Mesenchymal stem cell (in vitro differentiated cells and primary cell): ENCODE measurements at regions not wholly inside any gene's neighbourhood (a gene's known extent, or its start where the extent isn't known, plus 50 kb on each side); places are given as distances from the start of the nearest gene placed in this dataset.

Experiments used
- DNase-seq: peaks from one replicate; pipeline ENCODE4 v3.0.0-alpha.2; 2013
- H2AFZ ChIP-seq: one replicate; pipeline ENCODE4 v1.6.1; 2013; ENCODE audit warnings: low read depth, mild to moderate bottlenecking, control low read depth, inconsistent platforms, low read length, moderate library complexity
- H2AK5ac ChIP-seq: 2 replicates; pipeline ENCODE4 v1.6.1; 2013; ENCODE audit warnings: low read length, moderate library complexity, mild to moderate bottlenecking, inconsistent platforms; ENCODE audit not compliant: severe bottlenecking
- H2BK120ac ChIP-seq: one replicate; pipeline ENCODE4 v1.6.1; 2013; ENCODE audit warnings: low read depth, mild to moderate bottlenecking, inconsistent platforms, low read length, moderate library complexity
- H2BK12ac ChIP-seq, 2 experiments: one replicate each; pipeline ENCODE4 v1.6.1; 2013; ENCODE audit warnings: inconsistent platforms in 2 of 2, low read length in 2 of 2, mild to moderate bottlenecking in 2 of 2, moderate library complexity in 2 of 2, control low read depth in 1 of 2
- H2BK15ac ChIP-seq: one replicate; pipeline ENCODE4 v1.6.1; 2013; ENCODE audit warnings: mild to moderate bottlenecking, low read depth, inconsistent platforms; ENCODE audit not compliant: poor library complexity, severe bottlenecking
- H2BK5ac ChIP-seq: 2 replicates; pipeline ENCODE4 v1.6.1; 2013; ENCODE audit warnings: low read depth, mild to moderate bottlenecking, low read length, control low read depth, inconsistent platforms; ENCODE audit not compliant: poor library complexity, severe bottlenecking
- H3K14ac ChIP-seq, 2 experiments: one replicate each; pipeline ENCODE4 v1.6.1; 2013; ENCODE audit warnings: inconsistent platforms in 2 of 2, low read length in 2 of 2, control low read depth in 1 of 2, mild to moderate bottlenecking in 1 of 2, moderate library complexity in 1 of 2
- H3K18ac ChIP-seq, 2 experiments: one replicate each; pipeline ENCODE4 v1.6.1; 2013; ENCODE audit warnings: inconsistent platforms in 2 of 2, low read length in 2 of 2, control low read depth in 1 of 2, low read depth in 1 of 2, mild to moderate bottlenecking in 1 of 2
- H3K23ac ChIP-seq, 2 experiments: one replicate each; pipeline ENCODE4 v1.6.1; 2013; ENCODE audit warnings: inconsistent platforms in 2 of 2, low read length in 2 of 2, mild to moderate bottlenecking in 2 of 2, moderate library complexity in 2 of 2, control low read depth in 1 of 2
- H3K27ac ChIP-seq: 2 replicates; pipeline ENCODE4 v1.5.1; 2013; ENCODE audit warnings: mild to moderate bottlenecking, moderate library complexity, low read length, control low read depth, inconsistent platforms; ENCODE audit not compliant: poor library complexity, severe bottlenecking
- H3K27me3 ChIP-seq, 2 experiments: 2 replicates each; pipeline versions ENCODE4 v1.6.1 to v1.7.0; 2013; ENCODE audit warnings: low read length in 2 of 2, mild to moderate bottlenecking in 2 of 2, moderate library complexity in 2 of 2, control low read depth in 1 of 2, inconsistent platforms in 1 of 2; ENCODE audit not compliant: control insufficient read depth in 1 of 2, insufficient read depth in 1 of 2
- H3K36me3 ChIP-seq, 2 experiments: 2 replicates each; pipeline versions ENCODE4 v1.6.1 to v1.7.0; 2013; ENCODE audit warnings: low read length in 2 of 2, control low read depth in 1 of 2, inconsistent platforms in 1 of 2, low read depth in 1 of 2, mild to moderate bottlenecking in 1 of 2; ENCODE audit not compliant: insufficient read depth in 2 of 2, control insufficient read depth in 1 of 2
- H3K4ac ChIP-seq, 2 experiments: one replicate each; pipeline ENCODE4 v1.6.1; 2013; ENCODE audit warnings: inconsistent platforms in 2 of 2, low read length in 2 of 2, mild to moderate bottlenecking in 2 of 2, moderate library complexity in 2 of 2, control low read depth in 1 of 2, low read depth in 1 of 2
- H3K4me1 ChIP-seq: 2 replicates; pipeline ENCODE4 v1.6.1; 2013; ENCODE audit warnings: low read depth, low read length, control low read depth; ENCODE audit not compliant: control insufficient read depth, insufficient read depth
- H3K4me2 ChIP-seq: 2 replicates; pipeline ENCODE4 v1.6.1; 2013; ENCODE audit warnings: low read length, mild to moderate bottlenecking, inconsistent platforms; ENCODE audit not compliant: poor library complexity, severe bottlenecking
- H3K4me3 ChIP-seq, 2 experiments: 2 replicates each; pipeline versions ENCODE4 v1.5.1 to v1.7.0; 2013; ENCODE audit warnings: low read length in 2 of 2, mild to moderate bottlenecking in 2 of 2, control low read depth in 1 of 2, low read depth in 1 of 2; ENCODE audit not compliant: insufficient read depth in 1 of 2
- H3K79me1 ChIP-seq: replicated peaks from 2 replicates; pipeline ENCODE4 v1.6.1; 2013; ENCODE audit warnings: mild to moderate bottlenecking, control low read depth, low read length, inconsistent platforms; ENCODE audit not compliant: poor library complexity, severe bottlenecking
- H3K9ac ChIP-seq: 2 replicates; pipeline ENCODE4 v1.7.0; 2013; ENCODE audit warnings: mild to moderate bottlenecking, low read length, moderate library complexity
- H3K9me3 ChIP-seq: 2 replicates; pipeline ENCODE4 v1.7.0; 2013; ENCODE audit warnings: mild to moderate bottlenecking, low read length; ENCODE audit not compliant: control insufficient read depth
- H4K8ac ChIP-seq: one replicate; pipeline ENCODE4 v1.6.1; 2013; ENCODE audit warnings: inconsistent platforms, mild to moderate bottlenecking, low read length, moderate library complexity
- H4K91ac ChIP-seq: one replicate; pipeline ENCODE4 v1.6.1; 2013; ENCODE audit warnings: mild to moderate bottlenecking, low read length, inconsistent platforms
- WGBS: methylation state at CpG from one replicate; pipeline ENCODE4 v1.1.7; 2013; ENCODE audit warnings: mixed read lengths; 5-methylcytosine and 5-hydroxymethylcytosine counted together

DNA sequence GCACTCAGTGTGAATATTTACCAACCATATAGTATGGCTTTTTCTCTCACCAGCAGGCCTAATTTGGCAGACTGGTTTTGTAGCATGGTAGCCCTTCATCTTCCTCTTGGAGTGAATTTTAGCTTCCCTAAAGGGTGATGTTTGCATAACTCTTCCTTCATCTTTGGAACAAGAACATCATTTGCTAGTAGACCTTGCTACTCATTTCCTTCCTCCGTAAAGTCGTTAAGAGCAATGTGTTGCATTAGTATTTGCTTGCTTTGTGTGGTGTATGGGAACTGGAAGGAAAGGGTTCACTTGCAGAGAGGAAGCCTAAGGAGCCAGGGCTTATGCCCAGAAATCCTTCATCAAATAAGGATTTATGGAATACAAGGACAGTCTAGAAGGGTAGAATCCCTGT is 50.2 kb upstream of the PGRMC2 start:
- no peak for DNase-seq
- H2AK5ac ChIP-seq: peak overlapping the region; percentile 57
- no peak overlapping the region for H3K4me2 ChIP-seq
- no peak overlapping the region for H2BK5ac ChIP-seq
- H3K18ac ChIP-seq: peak overlapping the region in 1 of 2 experiments; percentile 52
- peaks cover 1% of the 10 kb centered on the region for H3K79me1 ChIP-seq
- H3K36me3 ChIP-seq: no peaks in the 10 kb centered on the region
- H3K4me3 ChIP-seq: no peak overlapping the region
- H2BK120ac ChIP-seq: no peak overlapping the region
- H3K27ac ChIP-seq: no peak overlapping the region
- H3K14ac ChIP-seq: no peak overlapping the region
- no peak overlapping the region for H2BK15ac ChIP-seq
- no peak overlapping the region for H3K4ac ChIP-seq
- 66% methylated on average over 2 of the region's 2 CpGs for WGBS
- no peak overlapping the region for H3K9ac ChIP-seq
- H4K8ac ChIP-seq: no peak overlapping the region
- no peak overlapping the region for H4K91ac ChIP-seq
- no peak overlapping the region for H2AFZ ChIP-seq
- no peaks in the 10 kb centered on the region for H3K4me1 ChIP-seq
- no peak overlapping the region for H3K23ac ChIP-seq
- no peaks in the 10 kb centered on the region for H3K9me3 ChIP-seq
- H3K27me3 ChIP-seq: no peaks in the 10 kb centered on the region
- peak overlapping the region in 1 of 2 experiments; percentile 61 for H2BK12ac ChIP-seq
